Activated CD8-positive, alpha-beta T cell treated with anti-CD3 and anti-CD28 coated beads for 36 hours (primary cell): ENCODE measurements at regions not wholly inside any gene's neighbourhood (a gene's known extent, or its start where the extent isn't known, plus 50 kb on each side); places are given as distances from the start of the nearest gene placed in this dataset.

Experiments
- ATAC-seq: fragments of 200-7000 bp; cut with Tn5 transposase; one replicate; pipeline ENCODE4 v1.10.0; 2021; ENCODE audit warnings: mild to moderate bottlenecking, moderate library complexity
- CTCF ChIA-PET: fragments of 350-600 bp; sonication (Branson Sonifier 250); formaldehyde crosslinking; loops from one replicate; lab custom pipeline; 2021; ENCODE audit warnings: antibody characterized with exemption; lab: Charles Lee
- POLR2A ChIA-PET: fragments of 350-600 bp; sonication (Branson Sonifier 250); formaldehyde crosslinking; loops from one replicate; lab custom pipeline; 2021; ENCODE audit warnings: antibody characterized with exemption; lab: Charles Lee
- DNase-seq: peaks from one replicate; pipeline ENCODE4 v3.0.0-alpha.2; 2020
- H3K27ac Mint-ChIP-seq: one replicate; pipeline ENCODE4 v1.8.0; 2021; ENCODE audit warnings: mild to moderate bottlenecking, mixed read lengths
- H3K27me3 Mint-ChIP-seq: one replicate; pipeline ENCODE4 v1.8.0; 2021; ENCODE audit warnings: mixed read lengths
- H3K36me3 Mint-ChIP-seq: one replicate; pipeline ENCODE4 v1.8.0; 2021; ENCODE audit warnings: low read depth, mixed read lengths
- H3K4me1 Mint-ChIP-seq: one replicate; pipeline ENCODE4 v1.8.0; 2021; ENCODE audit warnings: low read depth, mixed read lengths
- H3K4me3 Mint-ChIP-seq: one replicate; pipeline ENCODE4 v1.8.0; 2021; ENCODE audit warnings: mild to moderate bottlenecking, moderate library complexity, mixed read lengths
- H3K9me3 Mint-ChIP-seq: one replicate; pipeline ENCODE4 v1.8.0; 2021; ENCODE audit warnings: mixed read lengths
- intact Hi-C: fragments of 100-400 bp; cut with micrococcal nuclease; formaldehyde crosslinking; loops from one replicate; pipeline ENCODE4 v1.10.0; 2022
- TF ChIP-seq, protein P1 (sequence below): fragments of 200-600 bp; IDR thresholded peaks from one replicate; pipeline ENCODE4 v1.8.0; 2022; ENCODE audit warnings: antibody characterized with exemption, mild to moderate bottlenecking

GRCh38 chr5:2221450-2221849 lies 338.7 kb upstream of the IRX4 start:
- no peaks in the 10 kb centered on the region for H3K27me3 Mint-ChIP-seq
- H3K9me3 Mint-ChIP-seq: no peaks in the 10 kb centered on the region
- H3K36me3 Mint-ChIP-seq: no peaks in the 10 kb centered on the region
- no peaks in the 10 kb centered on the region for H3K4me1 Mint-ChIP-seq
- intact Hi-C loops: no loop called here
- no peak overlapping the region for H3K27ac Mint-ChIP-seq
- POLR2A ChIA-PET: interaction anchor here (1.0 kb wide), 1 partner anchor 24 kb away, joined by 3 read pairs; no protein-coding TSS in a partner anchor
- CTCF ChIA-PET: no interaction called here
- no peak for DNase-seq
- TF ChIP-seq, protein P1, sequence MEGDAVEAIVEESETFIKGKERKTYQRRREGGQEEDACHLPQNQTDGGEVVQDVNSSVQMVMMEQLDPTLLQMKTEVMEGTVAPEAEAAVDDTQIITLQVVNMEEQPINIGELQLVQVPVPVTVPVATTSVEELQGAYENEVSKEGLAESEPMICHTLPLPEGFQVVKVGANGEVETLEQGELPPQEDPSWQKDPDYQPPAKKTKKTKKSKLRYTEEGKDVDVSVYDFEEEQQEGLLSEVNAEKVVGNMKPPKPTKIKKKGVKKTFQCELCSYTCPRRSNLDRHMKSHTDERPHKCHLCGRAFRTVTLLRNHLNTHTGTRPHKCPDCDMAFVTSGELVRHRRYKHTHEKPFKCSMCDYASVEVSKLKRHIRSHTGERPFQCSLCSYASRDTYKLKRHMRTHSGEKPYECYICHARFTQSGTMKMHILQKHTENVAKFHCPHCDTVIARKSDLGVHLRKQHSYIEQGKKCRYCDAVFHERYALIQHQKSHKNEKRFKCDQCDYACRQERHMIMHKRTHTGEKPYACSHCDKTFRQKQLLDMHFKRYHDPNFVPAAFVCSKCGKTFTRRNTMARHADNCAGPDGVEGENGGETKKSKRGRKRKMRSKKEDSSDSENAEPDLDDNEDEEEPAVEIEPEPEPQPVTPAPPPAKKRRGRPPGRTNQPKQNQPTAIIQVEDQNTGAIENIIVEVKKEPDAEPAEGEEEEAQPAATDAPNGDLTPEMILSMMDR: no peak
- no peak overlapping the region for H3K4me3 Mint-ChIP-seq
- no peak for ATAC-seq

DNA sequence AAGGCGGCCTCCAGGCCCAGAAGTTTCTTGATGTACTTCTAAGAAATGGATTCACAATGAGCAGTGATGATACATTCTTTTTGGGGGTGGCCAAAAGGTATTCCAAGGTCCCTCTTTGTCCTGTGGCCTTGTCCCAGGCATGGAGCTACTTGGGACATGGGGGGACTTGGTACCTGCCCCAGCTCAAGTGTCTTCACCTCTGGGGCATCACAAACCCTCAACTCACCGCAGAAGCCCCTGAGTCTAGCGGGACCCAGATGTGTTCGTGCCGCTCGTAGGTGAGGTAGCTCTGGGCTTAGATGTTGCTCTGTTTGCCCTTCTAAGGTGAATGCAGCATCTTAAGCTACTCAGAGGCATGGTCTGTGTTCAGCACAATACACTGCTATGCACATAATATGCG lies 338.0 kb upstream of the IRX4 start:
- CTCF ChIA-PET: no interaction called here
- ATAC-seq: no peak
- Mint-ChIP-seq H3K9me3 (no peaks in the 10 kb centered on the region), H3K4me1 (no peaks in the 10 kb centered on the region), H3K27ac (no peak overlapping the region), H3K27me3 (no peaks in the 10 kb centered on the region), H3K4me3 (no peak overlapping the region), H3K36me3 (no peaks in the 10 kb centered on the region)
- TF ChIP-seq, protein P1: no peak
- POLR2A ChIA-PET: interaction anchor here (1.0 kb wide), 1 partner anchor 23 kb away, joined by 3 read pairs; no protein-coding TSS in a partner anchor
- no peak for DNase-seq
- intact Hi-C loops: no loop called here

DNA sequence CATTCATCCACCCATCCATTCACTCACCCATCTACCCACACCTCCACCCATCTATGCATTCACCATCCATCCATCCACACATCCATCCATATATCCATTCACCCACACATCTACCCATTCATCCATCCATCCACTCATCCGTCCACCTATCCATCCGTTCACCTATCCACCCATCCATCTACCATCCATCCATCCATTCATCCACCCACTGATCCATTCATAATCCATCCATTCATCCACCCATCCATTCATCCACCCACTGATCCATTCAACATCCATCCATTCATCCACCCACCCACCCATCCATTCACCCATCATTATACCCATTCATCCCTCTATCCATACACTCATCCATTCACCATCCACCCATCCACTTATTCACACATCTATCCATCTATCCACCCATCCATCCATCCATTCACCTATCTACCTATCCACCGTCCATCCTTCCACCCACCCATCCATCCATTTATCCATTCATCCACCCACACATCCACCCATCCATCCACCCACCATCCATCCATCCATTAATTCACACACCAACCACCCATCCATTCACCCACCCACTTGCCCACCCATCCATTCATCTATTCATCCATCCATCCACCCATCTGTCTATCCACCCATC lies 336.5 kb upstream of the IRX4 start:
- ATAC-seq: no peak
- Mint-ChIP-seq H3K27me3 (no peaks in the 10 kb centered on the region), H3K27ac (no peak overlapping the region), H3K4me3 (no peak overlapping the region), H3K4me1 (no peaks in the 10 kb centered on the region), H3K36me3 (no peaks in the 10 kb centered on the region), H3K9me3 (no peaks in the 10 kb centered on the region)
- POLR2A ChIA-PET: no interaction called here
- CTCF ChIA-PET: no interaction called here
- intact Hi-C loops: no loop called here
- TF ChIP-seq, protein P1: no peak
- no peak for DNase-seq

DNA sequence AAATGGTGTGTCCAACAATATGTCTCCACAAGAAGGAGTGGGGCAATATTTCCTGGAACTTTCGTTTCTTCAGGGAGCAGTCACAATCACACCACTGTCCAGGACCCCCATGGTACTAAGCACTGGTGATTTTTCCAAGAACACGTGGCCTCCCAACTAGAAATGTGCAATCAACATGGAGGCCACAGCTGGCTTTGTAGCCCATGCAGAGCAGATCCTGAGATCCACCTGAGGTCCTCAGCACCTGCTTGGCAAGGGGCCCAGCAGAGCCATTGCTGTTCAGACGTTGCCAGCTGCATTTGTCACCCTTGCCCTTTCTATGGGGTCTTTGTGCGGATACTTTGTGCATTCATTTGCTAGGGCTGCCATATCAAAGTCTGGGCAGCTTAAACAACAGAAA lies 334.5 kb upstream of the IRX4 start:
- H3K4me1 Mint-ChIP-seq: no peaks in the 10 kb centered on the region

GRCh38 chr5:2214910-2215590 lies 332.3 kb upstream of the IRX4 start:
- Mint-ChIP-seq H3K36me3 (no peaks in the 10 kb centered on the region), H3K27me3 (no peaks in the 10 kb centered on the region), H3K4me1 (no peaks in the 10 kb centered on the region), H3K9me3 (no peaks in the 10 kb centered on the region), H3K27ac (no peak overlapping the region), H3K4me3 (no peak overlapping the region)
- TF ChIP-seq, protein P1: no peak
- ChIA-PET POLR2A (no interaction called here), CTCF (no interaction called here)
- DNase-seq (no peak), ATAC-seq (no peak)
- intact Hi-C loops: no loop called here

More for the DNA sequence above, 334.5 kb upstream of the IRX4 start:
- Mint-ChIP-seq H3K4me3 (no peak overlapping the region), H3K27me3 (no peaks in the 10 kb centered on the region), H3K9me3 (no peaks in the 10 kb centered on the region), H3K27ac (no peak overlapping the region), H3K36me3 (no peaks in the 10 kb centered on the region)
- ChIA-PET CTCF (no interaction called here), POLR2A (no interaction called here)
- TF ChIP-seq, protein P1: no peak
- intact Hi-C loops: no loop called here
- no peak for DNase-seq
- no peak for ATAC-seq
